ENCODE measurements at regions not wholly inside any gene's neighbourhood (a gene's known extent, or its start where the extent isn't known, plus 50 kb on each side); places are given as distances from the start of the nearest gene placed in this dataset.
A peak's percentile ranks its signal among the peaks of the same experiment; 100 is the strongest.

GRCh38 chr2:188916736-188917135 lies 57.4 kb upstream of the COL3A1 start:
- Histone ChIP-seq H3K27me3 (no peaks in the 10 kb centered on the region), H3K36me3 (no peaks in the 10 kb centered on the region), H3K27ac (no peak overlapping the region), H3K4me1 (no peaks in the 10 kb centered on the region), H3K4me3 (no peak overlapping the region), H3K9me3 (no peaks in the 10 kb centered on the region)
- ATAC-seq (no peak), DNase-seq (no peak)
- intact Hi-C loops (cut with DNase I) = no loop called here
- no peak for TF ChIP-seq POLR2A (IDR thresholded peaks at IDR 0.05)
- TF ChIP-seq CTCF (IDR thresholded peaks at IDR 0.05) = no peak

GRCh38 chr2:188917632-188918031 lies 56.5 kb upstream of the COL3A1 start:
- Histone ChIP-seq H3K27me3 (no peaks in the 10 kb centered on the region), H3K4me3 (no peak overlapping the region), H3K9me3 (no peaks in the 10 kb centered on the region), H3K36me3 (no peaks in the 10 kb centered on the region), H3K4me1 (no peaks in the 10 kb centered on the region), H3K27ac (no peak overlapping the region)
- intact Hi-C loops (cut with DNase I) = no loop called here
- 82 to 92% (median 87%) methylated on average over 1 of the region's 1 CpG for WGBS, 4 donors
- ATAC-seq (no peak), DNase-seq (no peak)
- no peak for TF ChIP-seq CTCF (IDR thresholded peaks at IDR 0.05)
- no peak for TF ChIP-seq POLR2A (IDR thresholded peaks at IDR 0.05)

GRCh38 chr2:188919824-188920223 lies 54.3 kb upstream of the COL3A1 start:
- peaks cover 0 to 3% (median 0%) of the 10 kb centered on the region in 12 donors for H3K9me3 ChIP-seq
- no peak for DNase-seq
- H3K4me3 ChIP-seq = no peak overlapping the region
- TF ChIP-seq CTCF (IDR thresholded peaks at IDR 0.05) = no peak
- TF ChIP-seq POLR2A (IDR thresholded peaks at IDR 0.05) = no peak
- intact Hi-C loops (cut with DNase I) = no loop called here
- H3K36me3 ChIP-seq = no peaks in the 10 kb centered on the region
- 85 to 91% (median 89%) methylated on average over 2 of the region's 2 CpGs for WGBS, 4 donors
- no peaks in the 10 kb centered on the region for H3K27me3 ChIP-seq
- no peak overlapping the region for H3K27ac ChIP-seq
- no peak for ATAC-seq
- H3K4me1 ChIP-seq = no peaks in the 10 kb centered on the region

GRCh38 chr2:188922191-188922590 lies 52.0 kb upstream of the COL3A1 start:
- TF ChIP-seq POLR2A (IDR thresholded peaks at IDR 0.05) = no peak
- no peak for TF ChIP-seq CTCF (IDR thresholded peaks at IDR 0.05)

More at GRCh38 chr2:188922191-188922590, 52.0 kb upstream of the COL3A1 start:
- H3K4me1 ChIP-seq = no peaks in the 10 kb centered on the region
- ATAC-seq = peak in 1 of 4 donors; percentile 42
- H3K4me3 ChIP-seq = no peak overlapping the region
- peaks cover 0 to 15% (median 0%) of the 10 kb centered on the region in 12 donors for H3K9me3 ChIP-seq
- no peaks in the 10 kb centered on the region for H3K27me3 ChIP-seq
- no peak overlapping the region for H3K27ac ChIP-seq
- H3K36me3 ChIP-seq = no peaks in the 10 kb centered on the region
- DNase-seq = no peak
- 42 to 89% (median 68%) methylated on average over 1 of the region's 1 CpG for WGBS, 4 donors
- intact Hi-C loops (cut with DNase I) = no loop called here

Measured in heart left ventricle (tissue), 16 donors.